HG03571 (cell line): ENCODE measurements at regions not wholly inside any gene's neighbourhood (a gene's known extent, or its start where the extent isn't known, plus 50 kb on each side); places are given as distances from the start of the nearest gene placed in this dataset.

ENCODE experiments used
- ATAC-seq: cut with Tn5 transposase; IDR thresholded peaks from one replicate; pipeline ENCODE4 v1.9.1; 2021; ENCODE audit not compliant: unreplicated experiment

- no peak for ATAC-seq
Observed at GRCh38 chr4:165716472-165716871, 156.6 kb upstream of the TLL1 start.

- no peak for ATAC-seq
Observed at GRCh38 chr4:165718660-165719059, 154.4 kb upstream of the TLL1 start.

- ATAC-seq, result no peak
Observed at GRCh38 chr4:165720411-165721082, 152.5 kb upstream of the TLL1 start.

- ATAC-seq, result no peak
Observed at GRCh38 chr4:165721815-165722214, 151.2 kb upstream of the TLL1 start.

- no peak for ATAC-seq
Observed at GRCh38 chr4:165723051-165723795, 149.8 kb upstream of the TLL1 start.

GRCh38 chr4:165724786-165725185, 148.3 kb upstream of the TLL1 start:
- no peak for ATAC-seq

- ATAC-seq, result no peak
Observed at GRCh38 chr4:165725352-165725751, 147.7 kb upstream of the TLL1 start.

GRCh38 chr4:165726831-165727230, 146.2 kb upstream of the TLL1 start:
- ATAC-seq, result no peak

- ATAC-seq, result no peak
Observed at GRCh38 chr4:165737309-165737972, 135.6 kb upstream of the TLL1 start.

- peak; percentile 69 for ATAC-seq
Observed at GRCh38 chr4:165738571-165738970, 134.5 kb upstream of the TLL1 start.

- no peak for ATAC-seq
Observed at GRCh38 chr4:165740911-165741310, 132.1 kb upstream of the TLL1 start.

- no peak for ATAC-seq
Observed at GRCh38 chr4:165743422-165743821, 129.6 kb upstream of the TLL1 start.

- ATAC-seq, result no peak
Observed at GRCh38 chr4:165744370-165744769, 128.7 kb upstream of the TLL1 start.

GRCh38 chr4:165748321-165748720, 124.7 kb upstream of the TLL1 start:
- ATAC-seq, result no peak

- no peak for ATAC-seq
Observed at GRCh38 chr4:165751882-165752281, 121.2 kb upstream of the TLL1 start.

- no peak for ATAC-seq
Observed at GRCh38 chr4:165754664-165755063, 118.4 kb upstream of the TLL1 start.

- no peak for ATAC-seq
Observed at GRCh38 chr4:165756836-165757235, 116.2 kb upstream of the TLL1 start.

- no peak for ATAC-seq
Observed at GRCh38 chr4:165757451-165757850, 115.6 kb upstream of the TLL1 start.

- ATAC-seq, result no peak
Observed at GRCh38 chr4:165758086-165758485, 115.0 kb upstream of the TLL1 start.

GRCh38 chr4:165760182-165760581, 112.9 kb upstream of the TLL1 start:
- no peak for ATAC-seq

GRCh38 chr4:165761963-165762362, 111.1 kb upstream of the TLL1 start:
- no peak for ATAC-seq

- ATAC-seq, result no peak
Observed at GRCh38 chr4:165763640-165764039, 109.4 kb upstream of the TLL1 start.
